ENCODE measurements at regions not wholly inside any gene's neighbourhood (a gene's known extent, or its start where the extent isn't known, plus 50 kb on each side); places are given as distances from the start of the nearest gene placed in this dataset.
A peak's percentile ranks its signal among the peaks of the same experiment; 100 is the strongest.
"Not testable (repeated sequence)": the region's sequence is repeated elsewhere in the genome, so short reads cannot be mapped to it uniquely, and the experiment has no call there.

DNA sequence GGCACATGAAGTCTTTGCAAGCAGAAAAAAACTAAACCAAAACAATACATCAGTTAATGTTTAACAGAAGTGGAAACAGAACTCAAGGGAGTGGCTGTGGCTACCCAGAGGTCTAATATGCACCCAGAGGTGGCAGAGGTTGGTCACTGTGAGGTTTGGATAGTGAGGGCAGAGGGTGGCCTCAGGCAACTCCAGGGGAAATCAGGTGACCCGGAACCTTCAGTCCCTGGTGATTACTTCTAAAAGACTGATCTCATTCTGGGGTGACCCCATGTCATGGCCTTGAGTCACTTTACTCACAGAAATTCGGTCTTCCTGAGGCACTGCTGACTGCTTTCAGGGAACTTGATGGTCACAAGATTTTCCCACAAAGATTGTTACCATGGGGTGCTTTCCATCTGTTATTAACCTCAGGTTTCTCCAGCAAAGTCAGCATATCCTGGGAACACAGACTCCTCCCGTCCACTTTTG is 99.4 kb downstream of the TMEM17 start:
- no peaks in the 10 kb centered on the region for H3K9me3 Mint-ChIP-seq
- H3K27me3 Mint-ChIP-seq = peaks cover 4% of the 10 kb centered on the region
- no peak overlapping the region for H3K27ac Mint-ChIP-seq
- no peak for DNase-seq
- no peak overlapping the region for H3K4me3 Mint-ChIP-seq
- CTCF ChIA-PET = no interaction called here
- H3K4me1 Mint-ChIP-seq = no peaks in the 10 kb centered on the region
- H3K36me3 Mint-ChIP-seq = no peaks in the 10 kb centered on the region

- DNase-seq = no peak
- no peak overlapping the region for H3K4me3 Mint-ChIP-seq
- H3K36me3 Mint-ChIP-seq = no peaks in the 10 kb centered on the region
- CTCF ChIA-PET = no interaction called here
- no peak overlapping the region for H3K27ac Mint-ChIP-seq
- no peaks in the 10 kb centered on the region for H3K4me1 Mint-ChIP-seq
- H3K27me3 Mint-ChIP-seq = peaks cover 4% of the 10 kb centered on the region
- no peaks in the 10 kb centered on the region for H3K9me3 Mint-ChIP-seq
These were observed 101.1 kb downstream of the TMEM17 start for GRCh38 chr2:62404913-62405312.

GRCh38 chr2:62402156-62402555 is 103.8 kb downstream of the TMEM17 start:
- Mint-ChIP-seq H3K27ac (no peak overlapping the region), H3K4me3 (no peak overlapping the region), H3K36me3 (no peaks in the 10 kb centered on the region), H3K4me1 (no peaks in the 10 kb centered on the region), H3K27me3 (peaks cover 11% of the 10 kb centered on the region), H3K9me3 (no peaks in the 10 kb centered on the region)
- CTCF ChIA-PET = interaction anchor here (1.1 kb wide), 1 partner anchor 219 kb away, joined by 3 read pairs; no protein-coding TSS in a partner anchor
- no peak for DNase-seq

DNA sequence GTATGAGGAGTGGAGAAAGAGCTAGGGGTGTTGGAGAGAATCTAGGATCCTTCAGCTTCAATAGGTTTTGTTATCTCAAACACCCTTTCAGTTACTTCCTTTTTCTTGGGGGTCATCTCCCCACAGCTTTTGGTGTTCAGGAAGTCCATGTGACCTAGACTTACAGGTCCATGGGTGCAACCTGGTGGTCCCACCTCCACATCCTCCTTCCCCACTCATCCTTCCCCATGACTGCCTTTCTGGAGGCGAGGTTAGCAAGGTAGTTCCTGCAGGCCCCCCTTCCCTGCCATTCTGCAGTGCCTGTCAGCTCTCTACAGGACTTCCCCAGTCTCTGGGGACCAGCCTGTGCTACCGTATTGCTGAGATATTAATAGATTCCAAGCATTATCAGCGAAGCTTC is 107.6 kb downstream of the TMEM17 start:
- CTCF ChIA-PET = no interaction called here
- H3K4me1 Mint-ChIP-seq = no peaks in the 10 kb centered on the region
- H3K36me3 Mint-ChIP-seq = no peaks in the 10 kb centered on the region
- no peaks in the 10 kb centered on the region for H3K9me3 Mint-ChIP-seq
- no peak overlapping the region for H3K27ac Mint-ChIP-seq
- DNase-seq = no peak
- H3K27me3 Mint-ChIP-seq = peaks cover 17% of the 10 kb centered on the region
- no peak overlapping the region for H3K4me3 Mint-ChIP-seq

DNA sequence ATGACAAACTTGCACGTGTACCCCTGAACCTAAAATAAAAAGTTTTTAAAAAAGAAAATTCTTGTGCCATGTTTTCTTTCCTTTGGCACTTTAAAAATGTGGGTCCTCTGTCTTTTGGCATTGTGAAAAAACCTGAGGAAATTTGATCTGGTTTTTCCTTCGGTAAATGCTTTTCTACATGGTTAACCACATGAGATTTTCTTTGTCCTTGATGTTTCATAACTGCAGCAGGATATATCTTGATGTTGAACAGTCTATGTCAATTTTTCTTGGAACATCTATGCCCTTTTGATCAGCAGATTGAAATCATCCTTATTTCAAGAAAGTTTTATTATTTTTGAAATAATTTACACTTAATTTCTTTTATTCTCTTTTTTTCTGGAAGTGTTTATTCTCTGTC is 109.1 kb downstream of the TMEM17 start:
- CTCF ChIA-PET = no interaction called here
- Mint-ChIP-seq H3K27ac (no peak overlapping the region), H3K4me3 (no peak overlapping the region), H3K36me3 (no peaks in the 10 kb centered on the region), H3K27me3 (peaks cover 17% of the 10 kb centered on the region), H3K9me3 (no peaks in the 10 kb centered on the region), H3K4me1 (no peaks in the 10 kb centered on the region)
- no peak for DNase-seq

DNA sequence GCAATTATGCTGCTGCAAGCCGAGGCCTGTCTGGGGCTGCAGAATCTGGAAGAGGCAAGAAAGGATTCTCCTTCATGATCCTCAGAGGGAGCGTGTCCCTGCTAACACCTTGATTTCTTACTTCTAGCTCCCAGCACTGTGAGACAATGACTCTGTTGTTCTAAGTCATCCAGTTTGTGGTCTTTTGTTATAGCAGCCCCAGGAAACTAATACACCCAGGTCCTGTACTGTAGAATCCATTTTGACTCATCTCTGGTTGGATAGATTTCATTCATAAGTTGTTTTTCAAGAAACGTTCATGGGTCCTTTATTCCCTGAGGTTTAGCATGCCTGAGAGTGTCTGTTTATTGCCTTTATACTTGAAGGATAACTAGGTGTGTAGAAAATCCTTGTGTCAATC is 112.7 kb downstream of the TMEM17 start:
- Mint-ChIP-seq H3K36me3 (no peaks in the 10 kb centered on the region), H3K27me3 (peaks cover 14% of the 10 kb centered on the region), H3K4me1 (no peaks in the 10 kb centered on the region), H3K4me3 (no peak overlapping the region), H3K27ac (no peak overlapping the region), H3K9me3 (no peaks in the 10 kb centered on the region)
- no peak for DNase-seq
- CTCF ChIA-PET = no interaction called here

GRCh38 chr2:62391696-62392095 is 114.3 kb downstream of the TMEM17 start:
- peaks cover 8% of the 10 kb centered on the region for H3K27me3 Mint-ChIP-seq
- H3K36me3 Mint-ChIP-seq = no peaks in the 10 kb centered on the region
- H3K4me1 Mint-ChIP-seq = no peaks in the 10 kb centered on the region
- H3K9me3 Mint-ChIP-seq = no peaks in the 10 kb centered on the region
- H3K4me3 Mint-ChIP-seq = no peak overlapping the region
- DNase-seq = no peak
- CTCF ChIA-PET = no interaction called here
- no peak overlapping the region for H3K27ac Mint-ChIP-seq

- H3K9me3 Mint-ChIP-seq, H3K4me1 Mint-ChIP-seq, H3K27ac Mint-ChIP-seq, H3K4me3 Mint-ChIP-seq, H3K27me3 Mint-ChIP-seq, CTCF ChIA-PET, DNase-seq, H3K36me3 Mint-ChIP-seq: not testable (repeated sequence)
These were observed 119.6 kb downstream of the TMEM17 start for GRCh38 chr2:62386378-62386777.

- CTCF ChIA-PET = no interaction called here
- no peaks in the 10 kb centered on the region for H3K4me1 Mint-ChIP-seq
- DNase-seq = no peak
- H3K27me3 Mint-ChIP-seq = no peaks in the 10 kb centered on the region
- no peak overlapping the region for H3K4me3 Mint-ChIP-seq
- no peak overlapping the region for H3K27ac Mint-ChIP-seq
- H3K36me3 Mint-ChIP-seq = no peaks in the 10 kb centered on the region
- peaks cover 3% of the 10 kb centered on the region for H3K9me3 Mint-ChIP-seq
These were observed 122.1 kb downstream of the TMEM17 start for GRCh38 chr2:62383846-62384245.

- CTCF ChIA-PET = no interaction called here
- DNase-seq = no peak
- no peaks in the 10 kb centered on the region for H3K4me1 Mint-ChIP-seq
- H3K9me3 Mint-ChIP-seq = peaks cover 3% of the 10 kb centered on the region
- H3K27ac Mint-ChIP-seq = no peak overlapping the region
- H3K36me3 Mint-ChIP-seq = no peaks in the 10 kb centered on the region
- no peak overlapping the region for H3K4me3 Mint-ChIP-seq
- no peaks in the 10 kb centered on the region for H3K27me3 Mint-ChIP-seq
These were observed 123.2 kb downstream of the TMEM17 start for GRCh38 chr2:62382757-62383156.

DNA sequence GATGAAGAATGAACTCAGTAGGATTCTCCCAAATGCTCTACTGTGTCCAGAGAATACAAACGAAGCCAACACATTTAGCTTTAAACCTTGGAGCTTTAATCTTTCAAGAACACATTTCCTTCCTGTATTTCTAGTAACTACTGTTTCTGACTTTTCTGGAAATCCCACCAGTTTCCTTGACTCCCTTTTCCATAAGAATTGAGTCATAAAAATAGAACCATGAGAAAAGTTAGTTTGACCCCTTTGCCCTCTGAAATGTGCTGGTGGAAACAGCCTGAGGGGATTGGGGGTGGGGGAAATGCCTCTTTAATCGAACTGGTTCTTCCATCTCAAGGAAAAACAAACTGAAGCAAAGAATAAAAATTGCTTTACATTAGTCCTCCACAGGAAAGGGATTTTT is 123.9 kb downstream of the TMEM17 start:
- no peaks in the 10 kb centered on the region for H3K36me3 Mint-ChIP-seq
- CTCF ChIA-PET = interaction anchor here (0.7 to 0.8 kb wide), 2 partner anchors 24 to 612 kb away, joined by 3 read pairs; no protein-coding TSS in a partner anchor
- H3K27ac Mint-ChIP-seq = no peak overlapping the region

DNA sequence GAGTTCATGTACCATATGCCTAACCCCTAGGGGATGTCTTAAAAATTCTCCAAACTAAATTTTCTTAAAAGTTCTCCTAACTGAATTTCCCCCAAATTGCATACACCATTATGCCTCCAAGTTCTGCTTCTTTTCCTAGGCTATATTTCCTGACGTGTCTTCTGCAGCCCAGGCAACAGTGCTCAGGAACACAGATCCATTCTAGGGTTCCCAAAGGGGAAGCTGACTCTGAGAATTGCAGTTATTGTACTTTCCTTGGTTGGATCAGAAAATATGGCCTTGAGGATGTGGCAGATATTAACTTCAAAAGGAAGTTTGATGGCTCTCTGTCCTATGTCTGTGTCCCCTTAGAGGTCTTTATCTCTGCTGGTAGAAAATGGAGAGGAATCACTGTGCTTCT is 124.3 kb downstream of the TMEM17 start:
- CTCF ChIA-PET = interaction anchor here (0.8 kb wide), 1 partner anchor 612 kb away, joined by 3 read pairs; no protein-coding TSS in a partner anchor
- DNase-seq = no peak
- Mint-ChIP-seq H3K9me3 (peaks cover 3% of the 10 kb centered on the region), H3K4me1 (no peaks in the 10 kb centered on the region), H3K4me3 (no peak overlapping the region), H3K36me3 (no peaks in the 10 kb centered on the region), H3K27ac (no peak overlapping the region), H3K27me3 (no peaks in the 10 kb centered on the region)

More for the DNA sequence above, 123.9 kb downstream of the TMEM17 start:
- Mint-ChIP-seq H3K4me1 (no peaks in the 10 kb centered on the region), H3K4me3 (no peak overlapping the region), H3K27me3 (no peaks in the 10 kb centered on the region), H3K9me3 (peaks cover 3% of the 10 kb centered on the region)
- DNase-seq = no peak

DNA sequence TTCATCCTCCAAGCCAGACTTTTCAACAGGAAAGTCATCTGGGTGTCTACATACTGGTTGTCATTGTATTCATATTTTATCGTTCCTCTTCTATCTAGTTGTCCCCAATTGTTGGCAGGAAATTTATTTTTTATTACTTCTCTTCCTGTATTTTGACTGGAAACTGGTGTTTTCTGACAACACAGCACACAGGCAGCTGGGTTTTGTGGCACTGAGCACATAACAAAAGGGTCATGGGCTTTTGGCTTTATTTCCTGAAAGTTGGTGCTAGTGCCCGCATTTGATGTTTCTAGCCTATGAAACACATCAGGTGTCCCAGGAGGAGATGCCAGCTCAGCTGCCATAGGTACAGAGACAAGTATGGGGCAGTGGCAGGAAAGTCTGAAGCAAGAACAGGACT is 126.4 kb downstream of the TMEM17 start:
- no peaks in the 10 kb centered on the region for H3K9me3 Mint-ChIP-seq
- H3K27me3 Mint-ChIP-seq = no peaks in the 10 kb centered on the region
- no peaks in the 10 kb centered on the region for H3K36me3 Mint-ChIP-seq
- no peak overlapping the region for H3K4me3 Mint-ChIP-seq
- DNase-seq = no peak
- no peaks in the 10 kb centered on the region for H3K4me1 Mint-ChIP-seq
- CTCF ChIA-PET = no interaction called here
- H3K27ac Mint-ChIP-seq = no peak overlapping the region

GRCh38 chr2:62375113-62375420 is 130.9 kb downstream of the TMEM17 start:
- Mint-ChIP-seq H3K36me3 (no peaks in the 10 kb centered on the region), H3K9me3 (peaks cover 8% of the 10 kb centered on the region), H3K27me3 (peaks cover 2% of the 10 kb centered on the region), H3K4me3 (no peak overlapping the region), H3K4me1 (no peaks in the 10 kb centered on the region), H3K27ac (no peak overlapping the region)
- CTCF ChIA-PET = no interaction called here
- no peak for DNase-seq

- Mint-ChIP-seq H3K27me3 (peaks cover 4% of the 10 kb centered on the region), H3K36me3 (no peaks in the 10 kb centered on the region), H3K27ac (peak overlapping the region; percentile 35), H3K9me3 (peaks cover 8% of the 10 kb centered on the region), H3K4me3 (no peak overlapping the region), H3K4me1 (no peaks in the 10 kb centered on the region)
- no peak for DNase-seq
- CTCF ChIA-PET = no interaction called here
These were observed 131.5 kb downstream of the TMEM17 start for GRCh38 chr2:62374301-62375112.

Data from activated naive CD4-positive, alpha-beta T cell treated with anti-CD3 and anti-CD28 coated beads, Interleukin-2, amount 10 ng/mL, durations not matched to agents 7 days and 5 days (primary cell).